WTC11 (cell line): ENCODE measurements at regions not wholly inside any gene's neighbourhood (a gene's known extent, or its start where the extent isn't known, plus 50 kb on each side); places are given as distances from the start of the nearest gene placed in this dataset.

Experiments
- ATAC-seq: fragments of 200-7000 bp; cut with Tn5 transposase; 2 replicates; pipeline ENCODE4 v1.10.0; 2021; ENCODE audit warnings: mild to moderate bottlenecking, moderate library complexity
- CTCF ChIA-PET: fragments of 300-600 bp; sonication (Branson Sonifier 250); formaldehyde crosslinking; loops from one replicate; lab custom pipeline; 2021; ENCODE audit warnings: antibody characterized with exemption; lab: Charles Lee
- POLR2A ChIA-PET: fragments of 350-600 bp; sonication (Branson Sonifier 250); formaldehyde crosslinking; loops from one replicate; lab custom pipeline; 2021; ENCODE audit warnings: antibody characterized with exemption; lab: Charles Lee
- DNase-seq: peaks from one replicate; pipeline ENCODE4 v3.0.0; 2021; ENCODE audit warnings: low spot score
- H3K27ac Mint-ChIP-seq: 2 replicates; pipeline ENCODE4 v1.8.0; 2021; ENCODE audit warnings: mixed read lengths
- H3K27me3 Mint-ChIP-seq: 2 replicates; pipeline ENCODE4 v1.8.0; 2021; ENCODE audit warnings: low read depth, mild to moderate bottlenecking, moderate library complexity, mixed read lengths
- H3K36me3 Mint-ChIP-seq: 2 replicates; pipeline ENCODE4 v1.8.0; 2021; ENCODE audit warnings: mixed read lengths
- H3K4me1 Mint-ChIP-seq: 2 replicates; pipeline ENCODE4 v1.8.0; 2022; ENCODE audit warnings: mixed read lengths
- H3K4me3 Mint-ChIP-seq: 2 replicates; pipeline ENCODE4 v1.8.0; 2021; ENCODE audit warnings: mild to moderate bottlenecking, moderate library complexity, mixed read lengths
- H3K9me3 Mint-ChIP-seq: 2 replicates; pipeline ENCODE4 v1.8.0; 2021; ENCODE audit warnings: mixed read lengths
- AR ChIP-seq: fragments of 250-450 bp; sonication (Bioruptor Pico); IDR thresholded peaks from 2 replicates; pipeline ENCODE4 v1.9.0; 2021; ENCODE audit warnings: mild to moderate bottlenecking
- CREM ChIP-seq: sonication (generic); formaldehyde crosslinking; IDR thresholded peaks from 2 replicates; pipeline ENCODE4 v1.8.1; 2022; ENCODE audit warnings: mild to moderate bottlenecking, missing genetic modification reagents, moderate library complexity
- ELF4 ChIP-seq: sonication (generic); formaldehyde crosslinking; IDR thresholded peaks from 2 replicates; pipeline ENCODE4 v1.8.1; 2022; ENCODE audit warnings: low read depth, mild to moderate bottlenecking, moderate library complexity, missing genetic modification reagents
- FOXJ3 ChIP-seq: sonication (generic); formaldehyde crosslinking; IDR thresholded peaks from 2 replicates; pipeline ENCODE4 v1.9.0; 2021; ENCODE audit warnings: missing genetic modification reagents, mild to moderate bottlenecking, borderline replicate concordance
- HMGXB4 ChIP-seq: sonication (generic); formaldehyde crosslinking; IDR thresholded peaks from 2 replicates; pipeline ENCODE4 v1.8.1; 2023; ENCODE audit warnings: mild to moderate bottlenecking, moderate library complexity, missing genetic modification reagents
- KAT7 ChIP-seq: sonication (generic); formaldehyde crosslinking; IDR thresholded peaks from 2 replicates; pipeline ENCODE4 v1.8.1; 2023; ENCODE audit warnings: missing genetic modification reagents, mild to moderate bottlenecking, borderline replicate concordance
- MYBL2 ChIP-seq: sonication (generic); formaldehyde crosslinking; IDR thresholded peaks from 2 replicates; pipeline ENCODE4 v1.8.1; 2023; ENCODE audit warnings: mild to moderate bottlenecking, moderate library complexity, missing genetic modification reagents
- NR3C1 ChIP-seq: sonication (generic); formaldehyde crosslinking; conservative IDR thresholded peaks from 2 replicates; pipeline ENCODE4 v1.8.1; 2023; ENCODE audit warnings: low read depth, mild to moderate bottlenecking, missing genetic modification reagents
- RELA ChIP-seq: sonication (generic); formaldehyde crosslinking; IDR thresholded peaks from 2 replicates; pipeline ENCODE4 v1.8.1; 2022; ENCODE audit warnings: missing genetic modification reagents, mild to moderate bottlenecking, borderline replicate concordance
- RORB ChIP-seq: fragments of 250-450 bp; sonication (Bioruptor Pico); IDR thresholded peaks from 2 replicates; pipeline ENCODE4 v1.9.0; 2021; ENCODE audit warnings: mild to moderate bottlenecking
- TEAD4 ChIP-seq: sonication (generic); formaldehyde crosslinking; IDR thresholded peaks from 2 replicates; pipeline ENCODE4 v1.8.0; 2022; ENCODE audit warnings: mild to moderate bottlenecking, missing genetic modification reagents
- ZBTB21 ChIP-seq: sonication (generic); formaldehyde crosslinking; IDR thresholded peaks from 2 replicates; pipeline ENCODE4 v1.8.1; 2023; ENCODE audit warnings: mild to moderate bottlenecking, missing genetic modification reagents, borderline replicate concordance
- ZNF232 ChIP-seq: sonication (generic); formaldehyde crosslinking; IDR thresholded peaks from 2 replicates; pipeline ENCODE4 v1.8.0; 2022; ENCODE audit warnings: mild to moderate bottlenecking, missing genetic modification reagents
- ZNF423 ChIP-seq: fragments of 250-450 bp; sonication (Bioruptor Pico); IDR thresholded peaks from 2 replicates; pipeline ENCODE4 v2.1.2; 2022; ENCODE audit warnings: mild to moderate bottlenecking, moderate library complexity
- TF ChIP-seq, protein P1 (sequence below): fragments of 250-450 bp; sonication (Bioruptor Pico); IDR thresholded peaks from 2 replicates; pipeline ENCODE4 v1.8.0; 2021; ENCODE audit warnings: mild to moderate bottlenecking
- TF ChIP-seq, protein P2 (sequence below): sonication (generic); formaldehyde crosslinking; IDR thresholded peaks from 2 replicates; pipeline ENCODE4 v1.8.0; 2023; ENCODE audit warnings: missing genetic modification reagents
- TF ChIP-seq, protein P3 (sequence below): sonication (generic); formaldehyde crosslinking; IDR thresholded peaks from 2 replicates; pipeline ENCODE4 v1.8.0; 2023; ENCODE audit warnings: missing genetic modification reagents, mild to moderate bottlenecking, borderline replicate concordance

DNA sequence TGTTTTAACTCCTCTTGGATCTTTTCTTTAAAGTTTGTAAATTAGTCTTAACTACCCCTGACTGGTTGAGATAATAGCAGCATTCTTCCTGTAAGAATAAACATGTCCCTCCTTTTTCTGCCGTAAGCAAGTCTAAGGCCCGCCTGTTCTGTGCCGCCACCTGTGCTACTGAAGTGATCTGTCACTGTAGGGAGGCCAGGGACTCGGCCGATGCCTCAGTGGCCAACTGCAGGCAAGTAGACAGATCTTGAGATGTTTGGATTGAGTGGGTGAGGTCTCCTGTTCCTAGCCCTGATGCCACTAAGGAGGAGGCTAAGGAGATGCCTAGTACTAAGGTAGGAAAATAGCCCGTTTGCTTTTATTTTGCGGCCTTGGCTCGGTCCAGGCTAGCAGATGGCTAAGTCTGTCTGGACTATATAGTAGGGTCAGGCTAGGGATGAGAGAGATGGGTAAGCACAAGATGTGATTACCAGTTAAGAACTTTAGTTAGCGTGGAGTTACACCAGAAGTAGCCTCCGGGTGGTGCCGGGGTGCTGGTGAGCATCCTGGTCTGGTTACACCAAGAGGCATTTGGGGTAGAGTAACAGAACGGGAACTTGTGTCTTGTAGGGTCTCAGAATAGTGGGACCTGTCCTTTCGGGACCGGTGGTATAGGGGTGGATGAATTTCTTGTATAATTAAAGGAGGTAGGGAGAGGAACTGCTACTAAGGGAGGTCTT, 584.2 kb downstream of the SUCLG1 start (continued):
- no peak for TF ChIP-seq AR (CRISPR knock-in tag)
- TF ChIP-seq, all 79 proteins: peak for 0

GRCh38 chr2:83874066-83874465, 585.0 kb downstream of the SUCLG1 start:
- no peak for ATAC-seq
- TF ChIP-seq RELA (CRISPR knock-in tag) (no peak), ELF4 (CRISPR knock-in tag) (no peak), ZNF423 (CRISPR knock-in tag) (no peak), NR3C1 (CRISPR knock-in tag) (no peak)
- TF ChIP-seq, protein P1, sequence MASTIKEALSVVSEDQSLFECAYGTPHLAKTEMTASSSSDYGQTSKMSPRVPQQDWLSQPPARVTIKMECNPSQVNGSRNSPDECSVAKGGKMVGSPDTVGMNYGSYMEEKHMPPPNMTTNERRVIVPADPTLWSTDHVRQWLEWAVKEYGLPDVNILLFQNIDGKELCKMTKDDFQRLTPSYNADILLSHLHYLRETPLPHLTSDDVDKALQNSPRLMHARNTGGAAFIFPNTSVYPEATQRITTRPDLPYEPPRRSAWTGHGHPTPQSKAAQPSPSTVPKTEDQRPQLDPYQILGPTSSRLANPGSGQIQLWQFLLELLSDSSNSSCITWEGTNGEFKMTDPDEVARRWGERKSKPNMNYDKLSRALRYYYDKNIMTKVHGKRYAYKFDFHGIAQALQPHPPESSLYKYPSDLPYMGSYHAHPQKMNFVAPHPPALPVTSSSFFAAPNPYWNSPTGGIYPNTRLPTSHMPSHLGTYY (CRISPR knock-in tag) = no peak
- ChIA-PET POLR2A (no interaction called here), CTCF (no interaction called here)
- Mint-ChIP-seq H3K4me3 (no peak overlapping the region), H3K9me3 (peaks cover 70% of the 10 kb centered on the region), H3K27ac (no peak overlapping the region), H3K4me1 (no peaks in the 10 kb centered on the region), H3K27me3 (no peaks in the 10 kb centered on the region; the same call in 1 of the 2 replicates), H3K36me3 (peaks cover 56% of the 10 kb centered on the region)
- no peak for DNase-seq

DNA sequence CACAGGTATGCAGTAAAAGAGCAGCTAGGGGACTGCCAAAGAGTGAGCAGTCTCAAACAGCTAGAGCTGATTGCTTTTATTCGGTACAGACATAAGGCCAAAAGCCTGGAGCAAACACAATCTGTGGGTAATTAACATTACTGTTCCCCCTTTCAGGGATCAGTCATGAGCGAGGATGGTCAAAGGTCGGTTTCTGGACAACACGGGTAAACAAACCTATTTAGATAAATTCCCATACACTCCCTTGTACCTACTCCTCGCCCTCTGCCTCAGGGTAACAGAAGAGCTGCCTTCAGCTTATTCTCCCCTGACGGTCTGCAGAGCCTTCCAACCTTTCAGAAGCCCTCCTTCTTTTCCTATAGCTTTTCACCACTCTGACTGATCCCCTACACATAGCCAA, 586.0 kb downstream of the SUCLG1 start:
- Mint-ChIP-seq H3K36me3 (peaks cover 46% of the 10 kb centered on the region), H3K27me3 (no peaks in the 10 kb centered on the region)
- CTCF ChIA-PET = interaction anchor here (0.6 kb wide), 1 partner anchor 45 kb away, joined by 3 read pairs; no protein-coding TSS in a partner anchor
- no peak for DNase-seq
- TF ChIP-seq CREM (CRISPR knock-in tag) = no peak
- TF ChIP-seq, protein P2, sequence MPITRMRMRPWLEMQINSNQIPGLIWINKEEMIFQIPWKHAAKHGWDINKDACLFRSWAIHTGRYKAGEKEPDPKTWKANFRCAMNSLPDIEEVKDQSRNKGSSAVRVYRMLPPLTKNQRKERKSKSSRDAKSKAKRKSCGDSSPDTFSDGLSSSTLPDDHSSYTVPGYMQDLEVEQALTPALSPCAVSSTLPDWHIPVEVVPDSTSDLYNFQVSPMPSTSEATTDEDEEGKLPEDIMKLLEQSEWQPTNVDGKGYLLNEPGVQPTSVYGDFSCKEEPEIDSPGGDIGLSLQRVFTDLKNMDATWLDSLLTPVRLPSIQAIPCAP (CRISPR knock-in tag) = no peak
- no peak for TF ChIP-seq ZNF232
- TF ChIP-seq MYBL2 (CRISPR knock-in tag) = no peak
- TF ChIP-seq ZBTB21 (CRISPR knock-in tag) = no peak
- no peak for TF ChIP-seq HMGXB4
- TF ChIP-seq, all 79 proteins: peak for 0
- ATAC-seq = no peak
- H3K4me3 Mint-ChIP-seq = no peak overlapping the region
- no peak overlapping the region for H3K27ac Mint-ChIP-seq
- H3K9me3 Mint-ChIP-seq = peaks cover 61% of the 10 kb centered on the region
- POLR2A ChIA-PET = no interaction called here
- H3K4me1 Mint-ChIP-seq = no peaks in the 10 kb centered on the region

- Mint-ChIP-seq H3K27me3 (no peaks in the 10 kb centered on the region), H3K4me3 (no peak overlapping the region), H3K9me3 (peaks cover 9% of the 10 kb centered on the region), H3K27ac (no peak overlapping the region), H3K4me1 (peaks cover 8% of the 10 kb centered on the region), H3K36me3 (no peaks in the 10 kb centered on the region)
- ATAC-seq (no peak), DNase-seq (no peak)
- ChIA-PET CTCF (no interaction called here), POLR2A (no interaction called here)
- TF ChIP-seq, protein P3, sequence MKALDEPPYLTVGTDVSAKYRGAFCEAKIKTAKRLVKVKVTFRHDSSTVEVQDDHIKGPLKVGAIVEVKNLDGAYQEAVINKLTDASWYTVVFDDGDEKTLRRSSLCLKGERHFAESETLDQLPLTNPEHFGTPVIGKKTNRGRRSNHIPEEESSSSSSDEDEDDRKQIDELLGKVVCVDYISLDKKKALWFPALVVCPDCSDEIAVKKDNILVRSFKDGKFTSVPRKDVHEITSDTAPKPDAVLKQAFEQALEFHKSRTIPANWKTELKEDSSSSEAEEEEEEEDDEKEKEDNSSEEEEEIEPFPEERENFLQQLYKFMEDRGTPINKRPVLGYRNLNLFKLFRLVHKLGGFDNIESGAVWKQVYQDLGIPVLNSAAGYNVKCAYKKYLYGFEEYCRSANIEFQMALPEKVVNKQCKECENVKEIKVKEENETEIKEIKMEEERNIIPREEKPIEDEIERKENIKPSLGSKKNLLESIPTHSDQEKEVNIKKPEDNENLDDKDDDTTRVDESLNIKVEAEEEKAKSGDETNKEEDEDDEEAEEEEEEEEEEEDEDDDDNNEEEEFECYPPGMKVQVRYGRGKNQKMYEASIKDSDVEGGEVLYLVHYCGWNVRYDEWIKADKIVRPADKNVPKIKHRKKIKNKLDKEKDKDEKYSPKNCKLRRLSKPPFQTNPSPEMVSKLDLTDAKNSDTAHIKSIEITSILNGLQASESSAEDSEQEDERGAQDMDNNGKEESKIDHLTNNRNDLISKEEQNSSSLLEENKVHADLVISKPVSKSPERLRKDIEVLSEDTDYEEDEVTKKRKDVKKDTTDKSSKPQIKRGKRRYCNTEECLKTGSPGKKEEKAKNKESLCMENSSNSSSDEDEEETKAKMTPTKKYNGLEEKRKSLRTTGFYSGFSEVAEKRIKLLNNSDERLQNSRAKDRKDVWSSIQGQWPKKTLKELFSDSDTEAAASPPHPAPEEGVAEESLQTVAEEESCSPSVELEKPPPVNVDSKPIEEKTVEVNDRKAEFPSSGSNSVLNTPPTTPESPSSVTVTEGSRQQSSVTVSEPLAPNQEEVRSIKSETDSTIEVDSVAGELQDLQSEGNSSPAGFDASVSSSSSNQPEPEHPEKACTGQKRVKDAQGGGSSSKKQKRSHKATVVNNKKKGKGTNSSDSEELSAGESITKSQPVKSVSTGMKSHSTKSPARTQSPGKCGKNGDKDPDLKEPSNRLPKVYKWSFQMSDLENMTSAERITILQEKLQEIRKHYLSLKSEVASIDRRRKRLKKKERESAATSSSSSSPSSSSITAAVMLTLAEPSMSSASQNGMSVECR (CRISPR knock-in tag) = no peak
- TF ChIP-seq TEAD4 (CRISPR knock-in tag) = no peak
- no peak for TF ChIP-seq NR3C1 (CRISPR knock-in tag)
- no peak for TF ChIP-seq KAT7 (CRISPR knock-in tag)
- TF ChIP-seq RORB = no peak
- TF ChIP-seq FOXJ3 (CRISPR knock-in tag) = no peak
- TF ChIP-seq ZNF232 = no peak
Measured at GRCh38 chr2:83866211-83866610, 592.9 kb downstream of the SUCLG1 start.
